HepG2 (cell line): ENCODE measurements at regions not wholly inside any gene's neighbourhood (a gene's known extent, or its start where the extent isn't known, plus 50 kb on each side); places are given as distances from the start of the nearest gene placed in this dataset.

Experiments used
- ATAC-seq: fragments of 200-7000 bp; cut with Tn5 transposase; 3 replicates; pipeline ENCODE4 v1.9.1; 2020; ENCODE audit warnings: mild to moderate bottlenecking, moderate library complexity
- BruUV-seq: library from RNA; stranded (reverse); fragments of 400-500 nt; replicated peaks from 2 replicates; lab custom pipeline; 2021; lab: Mats Ljungman, UMichigan
- CTCF ChIA-PET: fragments of 300-600 bp; formaldehyde crosslinking; extraction: SDS; loops from one replicate; lab custom pipeline; 2021; ENCODE audit warnings: low total read pairs, inconsistent platforms, low intra/inter-chr PET ratio; lab: Yijun Ruan, JAX
- POLR2A ChIA-PET: fragments of 350-600 bp; sonication (Branson Sonifier 250); formaldehyde crosslinking; loops from one replicate; lab custom pipeline; 2020; ENCODE audit warnings: antibody characterized with exemption, inconsistent platforms; lab: Yijun Ruan, JAX
- DNase-seq: peaks from one replicate; pipeline ENCODE4 v3.0.0-alpha.2; 2015; ENCODE audit warnings: low spot score
- FAIRE-seq: peaks from 3 replicates; lab custom pipeline; 2011; peaks lifted over from hg19 to GRCh38; lab: Jason Lieb, UNC
- H2AFZ ChIP-seq: one replicate; pipeline ENCODE4 v1.6.1; 2011; ENCODE audit warnings: low read length, inconsistent platforms
- H3K27ac ChIP-seq: fragments of 300-600 bp; 3 replicates; pipeline ENCODE4 v1.8.0; 2011; ENCODE audit warnings: mixed run types, mild to moderate bottlenecking, mixed read lengths, low read length, inconsistent platforms; ENCODE audit not compliant: insufficient read depth; ENCODE audit errors: extremely low read length
- H3K27me3 ChIP-seq, 2 experiments: fragments of 200-600 bp in 1 of 2; 2 replicates in 1 of 2; 3 replicates in 1 of 2; pipeline versions ENCODE4 v1.6.0 to v1.8.0; 2011; ENCODE audit warnings: low read length in 2 of 2, mild to moderate bottlenecking in 2 of 2, moderate library complexity in 2 of 2, inconsistent platforms in 1 of 2; ENCODE audit not compliant: insufficient read depth in 2 of 2, control insufficient read depth in 1 of 2
- H3K36me3 ChIP-seq, 2 experiments: fragments of 200-600 bp in 1 of 2; replicated peaks in 1 of 2; 2 replicates in 1 of 2; 3 replicates in 1 of 2; pipeline versions ENCODE4 v1.5.1 to v1.8.0; 2011; ENCODE audit warnings: low read length in 2 of 2, inconsistent platforms in 1 of 2; ENCODE audit not compliant: insufficient read depth in 2 of 2, control insufficient read depth in 1 of 2
- H3K4me1 ChIP-seq: 2 replicates; pipeline ENCODE4 v1.5.1; 2012; ENCODE audit warnings: low read length, inconsistent platforms; ENCODE audit not compliant: insufficient read depth
- H3K4me2 ChIP-seq: 2 replicates; pipeline ENCODE4 v1.6.0; 2011; ENCODE audit warnings: low read depth, low read length, inconsistent platforms
- H3K4me3 ChIP-seq, 3 experiments: fragments of 200-600 bp in 1 of 3; sonication (generic), shearing (Covaris generic) in 1 of 3; replicated peaks in 1 of 3; 2 replicates each; pipeline ENCODE4 v1.5.1; 2011 to 2016; ENCODE audit warnings: low read length in 3 of 3, inconsistent platforms in 2 of 3, low read depth in 2 of 3, mild to moderate bottlenecking in 2 of 3, control low read depth in 1 of 3, mixed read lengths in 1 of 3; ENCODE audit not compliant: insufficient read depth in 1 of 3
- H3K79me2 ChIP-seq: one replicate; pipeline ENCODE4 v1.6.1; 2011; ENCODE audit warnings: low read length, inconsistent platforms; ENCODE audit not compliant: insufficient read depth
- H3K9ac ChIP-seq: 2 replicates; pipeline ENCODE4 v1.6.0; 2011; ENCODE audit warnings: mild to moderate bottlenecking, low read depth, low read length, inconsistent platforms; ENCODE audit not compliant: insufficient read depth
- H3K9me3 ChIP-seq: 2 replicates; pipeline ENCODE4 v1.5.1; 2012; ENCODE audit warnings: mild to moderate bottlenecking, low read length
- H4K20me1 ChIP-seq: 2 replicates; pipeline ENCODE4 v1.6.0; 2011; ENCODE audit warnings: inconsistent platforms, mild to moderate bottlenecking, low read length, moderate library complexity; ENCODE audit not compliant: insufficient read depth
- ATF7 ChIP-seq, 2 experiments: fragments of 450-650 bp in 1 of 2; sonication (generic) in 1 of 2; formaldehyde crosslinking in 1 of 2; IDR thresholded peaks; 2 replicates each; pipeline versions ENCODE4 v1.4.0 to v1.6.1; 2016 to 2020; ENCODE audit warnings: antibody characterized with exemption in 1 of 2, mild to moderate bottlenecking in 1 of 2, missing genetic modification reagents in 1 of 2
- HES4 ChIP-seq: sonication (generic); formaldehyde crosslinking; IDR thresholded peaks from 2 replicates; pipeline ENCODE4 v1.9.0; 2021; ENCODE audit warnings: mild to moderate bottlenecking, missing genetic modification reagents, borderline replicate concordance
- JDP2 ChIP-seq: sonication (generic); formaldehyde crosslinking; IDR thresholded peaks from 2 replicates; pipeline ENCODE4 v1.8.1; 2022; ENCODE audit warnings: missing genetic modification reagents, borderline replicate concordance
- KDM5A ChIP-seq: fragments of 200-600 bp; sonication (generic); IDR thresholded peaks from 2 replicates; pipeline ENCODE4 v1.7.0; 2018; ENCODE audit warnings: antibody characterized with exemption, mild to moderate bottlenecking, low read length, borderline replicate concordance
- MAFF ChIP-seq: IDR thresholded peaks from 2 replicates; pipeline ENCODE4 v1.6.1; 2011; ENCODE audit warnings: low read depth, low read length, improper control_type of control experiment
- MAFK ChIP-seq, 2 experiments: IDR thresholded peaks in 1 of 2; conservative IDR thresholded peaks in 1 of 2; 2 replicates each; pipeline ENCODE4 v1.6.1; 2011; ENCODE audit warnings: improper control_type of control experiment in 2 of 2, low read length in 2 of 2
- RFX3 ChIP-seq: IDR thresholded peaks from 2 replicates; pipeline ENCODE4 v1.6.1; 2016; ENCODE audit warnings: missing biosample characterization, missing genetic modification reagents
- RNF2 ChIP-seq: fragments of 450-650 bp; conservative IDR thresholded peaks from 2 replicates; pipeline ENCODE4 v1.6.1; 2016; ENCODE audit warnings: low read depth
- TIGD3 ChIP-seq: sonication (generic); formaldehyde crosslinking; IDR thresholded peaks from 2 replicates; pipeline ENCODE4 v1.5.1; 2020; ENCODE audit warnings: mild to moderate bottlenecking, missing genetic modification reagents, borderline replicate concordance
- ZFP37 ChIP-seq: sonication (generic); formaldehyde crosslinking; IDR thresholded peaks from 2 replicates; pipeline ENCODE4 v1.4.0; 2020; ENCODE audit warnings: missing genetic modification reagents, borderline replicate concordance
- ZNF17 ChIP-seq: sonication (generic); formaldehyde crosslinking; IDR thresholded peaks from 2 replicates; pipeline ENCODE4 v1.5.0; 2020; ENCODE audit warnings: mild to moderate bottlenecking, missing genetic modification reagents
- ZNF563 ChIP-seq: sonication (generic); formaldehyde crosslinking; IDR thresholded peaks from 2 replicates; pipeline ENCODE4 v1.8.0; 2022; ENCODE audit warnings: mild to moderate bottlenecking, moderate library complexity, missing genetic modification reagents
- ZNF572 ChIP-seq: sonication (generic); formaldehyde crosslinking; IDR thresholded peaks from 2 replicates; pipeline ENCODE4 v1.5.1; 2020; ENCODE audit warnings: mild to moderate bottlenecking, missing genetic modification reagents
- ZSCAN29 ChIP-seq: sonication (generic); formaldehyde crosslinking; conservative IDR thresholded peaks from 2 replicates; pipeline ENCODE4 v1.4.0; 2020; ENCODE audit warnings: mild to moderate bottlenecking, missing genetic modification reagents
- WGBS: methylation state at CpG from one replicate; pipeline ENCODE4 v1.1.6; 2017; ENCODE audit warnings: low lambda C conversion rate; 5-methylcytosine and 5-hydroxymethylcytosine counted together
- in situ Hi-C: cut with HindIII; loops from 2 replicates; pipeline ENCODE4 v1.10.0; 2017; ENCODE audit warnings: low pct_unique_long_range_greater_than_20kb; ENCODE audit not compliant: extremely low pct_ligation_motif_present
- intact Hi-C: fragments of 100-400 bp; cut with micrococcal nuclease; formaldehyde crosslinking; loops from one replicate; pipeline ENCODE4 v1.10.0; 2022; ENCODE audit not compliant: unreplicated experiment
- TF ChIP-seq, protein P1 (sequence below): IDR thresholded peaks from 2 replicates; pipeline ENCODE4 v1.6.1; 2016; ENCODE audit warnings: low read depth, control low read depth
- TF ChIP-seq, protein P2 (sequence below): sonication (generic); formaldehyde crosslinking; IDR thresholded peaks from 2 replicates; pipeline ENCODE4 v1.4.0; 2020; ENCODE audit warnings: missing genetic modification reagents; ENCODE audit errors: not compliant biosample characterization

DNA sequence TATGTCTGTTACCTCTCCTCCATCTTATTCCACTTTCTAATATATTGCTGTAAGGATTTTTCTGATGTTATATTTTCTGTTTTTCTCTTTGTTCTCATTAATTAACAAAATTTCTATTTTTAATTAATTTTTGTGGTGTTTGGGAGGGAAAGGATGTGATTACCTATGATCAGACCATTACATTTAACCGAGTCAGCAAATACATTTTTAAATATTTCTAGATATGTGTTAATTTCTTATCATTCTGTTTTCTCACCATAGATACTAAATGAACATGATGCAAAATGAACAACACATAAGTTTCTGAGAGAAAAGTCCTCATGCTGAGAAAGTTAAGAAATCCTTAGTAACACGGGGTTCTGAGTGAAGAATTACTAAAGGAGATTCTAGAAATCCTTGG, 80.6 kb upstream of the P2RY1 start:
- Histone ChIP-seq H3K27me3 (no peaks in the 10 kb centered on the region), H3K9ac (no peak overlapping the region), H3K4me2 (no peak overlapping the region), H3K9me3 (peaks cover 13% of the 10 kb centered on the region; the same call in 1 of the 2 replicates), H3K36me3 (no peaks in the 10 kb centered on the region), H2AFZ (no peak overlapping the region), H3K79me2 (no peaks in the 10 kb centered on the region), H3K27ac (no peak overlapping the region), H4K20me1 (no peaks in the 10 kb centered on the region), H3K4me1 (no peaks in the 10 kb centered on the region), H3K4me3 (no peak overlapping the region)
- intact Hi-C loops (no loop called here), in situ Hi-C loops (no loop called here)
- POLR2A ChIA-PET, result no interaction called here
- WGBS, result under 1% methylated on average over 2 of the region's 2 CpGs
- DNase-seq (no peak), FAIRE-seq (no peak), ATAC-seq (no peak)
- BruUV-seq, result no TSS peak
- TF ChIP-seq MAFK (conservative IDR thresholded peaks at IDR 0.05 in 1 of 2, IDR thresholded peaks at IDR 0.05 in 1 of 2; ENCODE audit: low read length in 2 of 2) (peak; percentile 61 to 80; a peak in 3 of 4 replicates), HES4 (CRISPR knock-in tag) (no peak), MAFF (peak; percentile 63)
- CTCF ChIA-PET, result no interaction called here

DNA sequence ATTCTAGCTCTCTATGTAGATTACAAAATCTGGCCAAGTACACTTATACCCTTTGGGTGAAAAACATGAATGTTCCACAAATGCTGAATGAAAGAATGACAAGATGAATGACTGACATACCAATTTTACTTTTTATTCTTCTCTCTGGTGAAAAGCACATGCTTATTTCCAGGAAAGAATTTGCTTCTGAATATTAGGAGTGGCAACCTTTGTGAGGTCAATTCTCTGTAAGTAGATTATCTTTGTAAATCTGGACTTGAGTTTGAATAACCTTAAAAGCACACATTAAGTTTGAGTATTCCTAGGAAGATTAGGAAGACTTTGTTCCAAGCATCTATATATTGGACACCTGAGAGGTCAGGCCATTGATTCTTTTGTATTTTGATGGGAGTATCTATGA, 78.1 kb upstream of the P2RY1 start:
- in situ Hi-C loops, result no loop called here
- Histone ChIP-seq H3K9me3 (no peaks in the 10 kb centered on the region), H3K27ac (no peak overlapping the region), H3K27me3 (no peaks in the 10 kb centered on the region), H3K9ac (no peak overlapping the region), H3K79me2 (no peaks in the 10 kb centered on the region), H4K20me1 (no peaks in the 10 kb centered on the region), H3K4me2 (no peak overlapping the region), H2AFZ (no peak overlapping the region)
- ChIA-PET POLR2A (no interaction called here), CTCF (no interaction called here)
- BruUV-seq, result no TSS peak
- FAIRE-seq, result no peak
- TF ChIP-seq ZNF563 (CRISPR knock-in tag) (no peak), ZFP37 (CRISPR knock-in tag) (no peak), RFX3 (no peak), RNF2 (no peak), KDM5A (no peak), ZNF572 (CRISPR knock-in tag) (no peak), ZSCAN29 (CRISPR knock-in tag) (no peak), ZNF17 (CRISPR knock-in tag) (no peak), TIGD3 (CRISPR knock-in tag) (no peak), JDP2 (no peak), ATF7 (IDR thresholded peaks at IDR 0.05) (no peak), ATF7 (CRISPR knock-in tag; IDR thresholded peaks at IDR 0.05) (no peak)
- TF ChIP-seq, protein P1, sequence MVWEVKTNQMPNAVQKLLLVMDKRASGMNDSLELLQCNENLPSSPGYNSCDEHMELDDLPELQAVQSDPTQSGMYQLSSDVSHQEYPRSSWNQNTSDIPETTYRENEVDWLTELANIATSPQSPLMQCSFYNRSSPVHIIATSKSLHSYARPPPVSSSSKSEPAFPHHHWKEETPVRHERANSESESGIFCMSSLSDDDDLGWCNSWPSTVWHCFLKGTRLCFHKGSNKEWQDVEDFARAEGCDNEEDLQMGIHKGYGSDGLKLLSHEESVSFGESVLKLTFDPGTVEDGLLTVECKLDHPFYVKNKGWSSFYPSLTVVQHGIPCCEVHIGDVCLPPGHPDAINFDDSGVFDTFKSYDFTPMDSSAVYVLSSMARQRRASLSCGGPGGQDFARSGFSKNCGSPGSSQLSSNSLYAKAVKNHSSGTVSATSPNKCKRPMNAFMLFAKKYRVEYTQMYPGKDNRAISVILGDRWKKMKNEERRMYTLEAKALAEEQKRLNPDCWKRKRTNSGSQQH (CRISPR knock-in tag), result no peak
- TF ChIP-seq, protein P2, sequence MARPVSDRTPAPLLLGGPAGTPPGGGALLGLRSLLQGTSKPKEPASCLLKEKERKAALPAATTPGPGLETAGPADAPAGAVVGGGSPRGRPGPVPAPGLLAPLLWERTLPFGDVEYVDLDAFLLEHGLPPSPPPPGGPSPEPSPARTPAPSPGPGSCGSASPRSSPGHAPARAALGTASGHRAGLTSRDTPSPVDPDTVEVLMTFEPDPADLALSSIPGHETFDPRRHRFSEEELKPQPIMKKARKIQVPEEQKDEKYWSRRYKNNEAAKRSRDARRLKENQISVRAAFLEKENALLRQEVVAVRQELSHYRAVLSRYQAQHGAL (CRISPR knock-in tag), result no peak
- TF ChIP-seq, all 625 proteins: peak for 0
- Histone ChIP-seq H3K4me1 (no peaks in the 10 kb centered on the region), H3K36me3 (no peaks in the 10 kb centered on the region), H3K4me3 (no peak overlapping the region)
- ATAC-seq (no peak), DNase-seq (no peak)
- intact Hi-C loops, result no loop called here
